GM23338 (cell line): ENCODE measurements at regions not wholly inside any gene's neighbourhood (a gene's known extent, or its start where the extent isn't known, plus 50 kb on each side); places are given as distances from the start of the nearest gene placed in this dataset.

Experiments used
- ATAC-seq: fragments of 200-7000 bp; cut with Tn5 transposase; 3 replicates; pipeline ENCODE4 v1.9.1; 2020
- DNase-seq: peaks from one replicate; pipeline ENCODE4 v3.0.0-alpha.2; 2015; ENCODE audit warnings: low spot score
- H2AFZ ChIP-seq: fragments of 200-600 bp; sonication (generic); 2 replicates; pipeline ENCODE4 v1.8.0; 2016; ENCODE audit warnings: antibody characterized with exemption, mild to moderate bottlenecking, moderate library complexity
- H3F3A ChIP-seq: fragments of 200-600 bp; sonication (generic); replicated peaks from 2 replicates; pipeline ENCODE4 v1.8.0; 2017; ENCODE audit warnings: antibody characterized with exemption, mixed run types, low read depth
- H3K27ac ChIP-seq: fragments of 200-600 bp; sonication (generic); 2 replicates; pipeline ENCODE4 v1.6.1; 2016; ENCODE audit warnings: low read depth
- H3K27me3 ChIP-seq: fragments of 200-600 bp; sonication (generic); 2 replicates; pipeline ENCODE4 v1.8.0; 2016; ENCODE audit warnings: mild to moderate bottlenecking, mixed run types, moderate library complexity; ENCODE audit not compliant: insufficient read depth
- H3K36me3 ChIP-seq: fragments of 200-600 bp; sonication (generic); 2 replicates; pipeline ENCODE4 v1.8.0; 2016; ENCODE audit warnings: mild to moderate bottlenecking; ENCODE audit not compliant: insufficient read depth
- H3K4me1 ChIP-seq: fragments of 200-600 bp; sonication (generic); 2 replicates; pipeline ENCODE4 v1.8.0; 2016; ENCODE audit warnings: mild to moderate bottlenecking, moderate library complexity; ENCODE audit not compliant: insufficient read depth
- H3K4me2 ChIP-seq: fragments of 200-600 bp; sonication (generic); 2 replicates; pipeline ENCODE4 v1.7.1; 2017; ENCODE audit warnings: mixed run types
- H3K4me3 ChIP-seq: fragments of 200-600 bp; sonication (generic); 2 replicates; pipeline ENCODE4 v1.6.1; 2016; ENCODE audit warnings: mixed run types
- H3K79me2 ChIP-seq: fragments of 200-600 bp; sonication (generic); replicated peaks from 2 replicates; pipeline ENCODE4 v1.8.0; 2017; ENCODE audit warnings: mild to moderate bottlenecking; ENCODE audit not compliant: insufficient read depth
- H3K9me2 ChIP-seq: fragments of 200-600 bp; sonication (generic); 2 replicates; pipeline ENCODE4 v1.8.0; 2017; ENCODE audit not compliant: insufficient read depth
- H4K20me1 ChIP-seq: fragments of 200-600 bp; sonication (generic); replicated peaks from 2 replicates; pipeline ENCODE4 v1.8.0; 2017; ENCODE audit warnings: mild to moderate bottlenecking; ENCODE audit not compliant: insufficient read depth
- H3K27ac Mint-ChIP-seq: 2 replicates; pipeline ENCODE4 v1.8.0; 2020; ENCODE audit warnings: inconsistent platforms, mild to moderate bottlenecking, moderate library complexity, mixed read lengths
- H3K27me3 Mint-ChIP-seq: 3 replicates; pipeline ENCODE4 v1.8.0; 2022; ENCODE audit warnings: low read depth, mild to moderate bottlenecking, moderate library complexity, mixed read lengths, inconsistent platforms; ENCODE audit not compliant: insufficient read depth, poor library complexity
- H3K36me3 Mint-ChIP-seq: 3 replicates; pipeline ENCODE4 v1.8.0; 2021; ENCODE audit warnings: low read depth, mild to moderate bottlenecking, inconsistent platforms, moderate library complexity, mixed read lengths
- H3K4me1 Mint-ChIP-seq: 3 replicates; pipeline ENCODE4 v1.8.0; 2020; ENCODE audit warnings: mild to moderate bottlenecking, inconsistent platforms, mixed read lengths
- H3K4me3 Mint-ChIP-seq: 3 replicates; pipeline ENCODE4 v1.8.0; 2021; ENCODE audit warnings: moderate library complexity, mild to moderate bottlenecking, inconsistent platforms, mixed read lengths
- H3K9me3 Mint-ChIP-seq: 3 replicates; pipeline ENCODE4 v1.8.0; 2020; ENCODE audit warnings: moderate library complexity, mild to moderate bottlenecking, inconsistent platforms, mixed read lengths
- EZH2 ChIP-seq: fragments of 200-600 bp; sonication (generic); IDR thresholded peaks from one replicate; pipeline ENCODE4 v1.8.0; 2017; ENCODE audit warnings: antibody characterized with exemption, mild to moderate bottlenecking, low read depth; ENCODE audit not compliant: unreplicated experiment
- REST ChIP-seq: IDR thresholded peaks from one replicate; pipeline ENCODE4 v1.6.1; 2018; ENCODE audit warnings: antibody characterized with exemption; ENCODE audit not compliant: unreplicated experiment
- STAT1 ChIP-seq: IDR thresholded peaks from one replicate; pipeline ENCODE4 v1.6.1; 2016; ENCODE audit warnings: antibody characterized with exemption; ENCODE audit not compliant: unreplicated experiment
- ZNF114 ChIP-seq: fragments of 250-450 bp; sonication (Bioruptor Pico); IDR thresholded peaks from 2 replicates; pipeline ENCODE4 v1.5.0; 2020; ENCODE audit warnings: mild to moderate bottlenecking, moderate library complexity
- ZNF331 ChIP-seq: fragments of 250-450 bp; sonication (Bioruptor Pico); IDR thresholded peaks from 2 replicates; pipeline ENCODE4 v1.5.0; 2020; ENCODE audit warnings: low read depth, mild to moderate bottlenecking, moderate library complexity
- ZNF462 ChIP-seq: fragments of 250-450 bp; sonication (Bioruptor Pico); IDR thresholded peaks from 2 replicates; pipeline ENCODE4 v1.5.0; 2020; ENCODE audit warnings: mild to moderate bottlenecking, moderate library complexity
- TF ChIP-seq, protein P1 (sequence below), 2 experiments: fragments of 200-600 bp in 1 of 2; sonication (generic) in 1 of 2; conservative IDR thresholded peaks; 2 replicates each; pipeline versions ENCODE4 v1.5.1 to v1.6.1; 2016 to 2017; ENCODE audit warnings: antibody characterized with exemption in 2 of 2, low read depth in 2 of 2, mild to moderate bottlenecking in 2 of 2, moderate library complexity in 1 of 2

GRCh38 chr15:39491115-39491885, 89.6 kb upstream of the THBS1 start (continued):
- TF ChIP-seq REST (no peak), STAT1 (no peak), ZNF114 (CRISPR knock-in tag) (no peak)

- Histone ChIP-seq H3K4me2 (no peak overlapping the region), H2AFZ (no peak overlapping the region), H3K27me3 (no peaks in the 10 kb centered on the region), H3K36me3 (no peaks in the 10 kb centered on the region), H3K27ac (no peak overlapping the region), H3K9me2 (no peaks in the 10 kb centered on the region), H3K4me1 (peaks cover 4% of the 10 kb centered on the region; the same call in 1 of the 2 replicates), H3K79me2 (no peaks in the 10 kb centered on the region), H4K20me1 (no peaks in the 10 kb centered on the region), H3K4me3 (no peak overlapping the region), H3F3A (no peaks in the 10 kb centered on the region)
- no peaks in the 10 kb centered on the region for H3K36me3 Mint-ChIP-seq
- H3K9me3 Mint-ChIP-seq, result no peaks in the 10 kb centered on the region
- no peaks in the 10 kb centered on the region for H3K27me3 Mint-ChIP-seq
- no peaks in the 10 kb centered on the region; the same call in 2 of the 3 replicates for H3K4me1 Mint-ChIP-seq
- no peak for ATAC-seq
- no peak overlapping the region for H3K4me3 Mint-ChIP-seq
- DNase-seq, result no peak
- no peak overlapping the region for H3K27ac Mint-ChIP-seq
- TF ChIP-seq EZH2, result no peak
- no peak for TF ChIP-seq REST
- TF ChIP-seq ZNF462 (CRISPR knock-in tag), result no peak
- no peak for TF ChIP-seq STAT1
- TF ChIP-seq, protein P1, sequence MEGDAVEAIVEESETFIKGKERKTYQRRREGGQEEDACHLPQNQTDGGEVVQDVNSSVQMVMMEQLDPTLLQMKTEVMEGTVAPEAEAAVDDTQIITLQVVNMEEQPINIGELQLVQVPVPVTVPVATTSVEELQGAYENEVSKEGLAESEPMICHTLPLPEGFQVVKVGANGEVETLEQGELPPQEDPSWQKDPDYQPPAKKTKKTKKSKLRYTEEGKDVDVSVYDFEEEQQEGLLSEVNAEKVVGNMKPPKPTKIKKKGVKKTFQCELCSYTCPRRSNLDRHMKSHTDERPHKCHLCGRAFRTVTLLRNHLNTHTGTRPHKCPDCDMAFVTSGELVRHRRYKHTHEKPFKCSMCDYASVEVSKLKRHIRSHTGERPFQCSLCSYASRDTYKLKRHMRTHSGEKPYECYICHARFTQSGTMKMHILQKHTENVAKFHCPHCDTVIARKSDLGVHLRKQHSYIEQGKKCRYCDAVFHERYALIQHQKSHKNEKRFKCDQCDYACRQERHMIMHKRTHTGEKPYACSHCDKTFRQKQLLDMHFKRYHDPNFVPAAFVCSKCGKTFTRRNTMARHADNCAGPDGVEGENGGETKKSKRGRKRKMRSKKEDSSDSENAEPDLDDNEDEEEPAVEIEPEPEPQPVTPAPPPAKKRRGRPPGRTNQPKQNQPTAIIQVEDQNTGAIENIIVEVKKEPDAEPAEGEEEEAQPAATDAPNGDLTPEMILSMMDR (conservative IDR thresholded peaks at IDR 0.05; ENCODE audit: low read depth in 2 of 2), result no peak
- no peak for TF ChIP-seq ZNF331 (CRISPR knock-in tag)
Measured at GRCh38 chr15:39491886-39492490, 88.9 kb upstream of the THBS1 start.
